ENCODE measurements at regions not wholly inside any gene's neighbourhood (a gene's known extent, or its start where the extent isn't known, plus 50 kb on each side); places are given as distances from the start of the nearest gene placed in this dataset.

DNA sequence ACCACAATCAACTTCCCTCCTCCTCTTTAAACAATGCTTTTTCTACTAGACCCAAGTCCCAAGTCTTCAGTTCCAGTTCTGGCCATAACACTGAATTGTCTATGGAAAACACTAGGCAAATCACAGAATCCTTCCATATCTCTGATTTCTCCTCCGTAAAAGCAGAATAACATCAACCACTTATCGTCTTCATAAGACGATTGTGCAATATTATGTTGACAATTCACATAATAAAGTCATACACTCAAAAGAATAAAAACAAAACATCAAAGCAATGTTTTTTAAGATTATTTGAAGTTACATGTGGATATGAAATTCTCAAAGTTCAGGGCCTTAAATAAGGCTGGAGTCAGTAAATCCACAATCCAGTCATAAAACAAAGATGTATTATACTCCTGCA, 84.4 kb downstream of the MTERF1 start:
- Histone ChIP-seq H3K27ac (no peak overlapping the region), H3K4me3 (no peak overlapping the region), H3K4me2 (no peak overlapping the region), H3K27me3 (no peaks in the 10 kb centered on the region), H3K9ac (no peak overlapping the region), H4K20me1 (no peaks in the 10 kb centered on the region), H3K4me1 (no peaks in the 10 kb centered on the region), H3K36me3 (no peaks in the 10 kb centered on the region), H3K9me3 (0 out of 2 replicates have a peak, but pooled peaks cover 5% of the 10 kb centered on the region)
- no peak for TF ChIP-seq Cebpa-rat (IDR thresholded peaks at IDR 0.05)

DNA sequence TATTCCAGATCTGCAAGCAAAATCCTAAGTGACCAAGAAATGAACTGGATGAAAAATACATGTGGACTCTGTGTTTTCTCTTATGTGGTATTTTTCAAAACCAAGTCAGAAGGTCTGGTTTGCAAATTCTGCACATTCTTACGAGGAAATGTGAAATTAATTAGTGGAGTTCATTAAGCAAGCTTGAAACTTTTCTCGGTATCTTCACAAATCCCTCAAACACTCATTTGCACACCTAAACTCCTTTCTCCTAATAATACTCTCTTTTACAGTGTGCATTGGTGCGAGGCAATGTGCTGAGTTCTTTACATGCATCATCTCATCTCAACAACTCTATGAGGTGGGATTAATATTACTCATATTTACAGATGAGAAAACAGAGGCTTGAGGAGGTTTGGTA, 82.1 kb downstream of the MTERF1 start:
- Histone ChIP-seq H4K20me1 (no peaks in the 10 kb centered on the region), H3K27me3 (no peaks in the 10 kb centered on the region), H3K36me3 (no peaks in the 10 kb centered on the region), H3K4me1 (no peaks in the 10 kb centered on the region), H3K4me2 (no peak overlapping the region), H3K9me3 (no peaks in the 10 kb centered on the region), H3K4me3 (no peak overlapping the region), H3K9ac (no peak overlapping the region), H3K27ac (no peak overlapping the region)
- no peak for TF ChIP-seq Cebpa-rat (IDR thresholded peaks at IDR 0.05)

DNA sequence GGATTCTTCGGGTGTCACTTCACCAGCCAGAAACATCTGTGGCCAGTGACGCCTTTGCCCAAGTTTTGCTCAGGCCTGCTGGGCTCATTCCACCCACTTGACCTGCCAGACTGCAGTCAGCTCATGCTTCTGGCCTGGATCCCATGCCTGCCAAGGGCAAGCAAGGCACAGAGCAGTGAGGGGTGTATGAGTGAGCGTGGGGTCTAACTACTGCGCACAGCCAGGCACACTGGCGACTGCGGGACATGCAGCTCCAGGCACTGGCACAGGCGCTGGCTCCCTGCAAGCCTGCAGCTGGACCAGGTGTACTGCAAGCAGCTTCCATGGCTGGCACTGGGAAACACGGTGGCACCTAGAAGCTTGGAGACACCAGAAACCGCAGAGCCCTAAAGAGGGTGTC, 80.1 kb downstream of the MTERF1 start:
- Histone ChIP-seq H3K9me3 (no peaks in the 10 kb centered on the region), H3K4me2 (no peak overlapping the region), H3K4me1 (no peaks in the 10 kb centered on the region), H3K27ac (no peak overlapping the region), H3K9ac (no peak overlapping the region), H3K36me3 (no peaks in the 10 kb centered on the region), H4K20me1 (no peaks in the 10 kb centered on the region), H3K27me3 (no peaks in the 10 kb centered on the region), H3K4me3 (no peak overlapping the region)
- TF ChIP-seq Cebpa-rat (IDR thresholded peaks at IDR 0.05): no peak

DNA sequence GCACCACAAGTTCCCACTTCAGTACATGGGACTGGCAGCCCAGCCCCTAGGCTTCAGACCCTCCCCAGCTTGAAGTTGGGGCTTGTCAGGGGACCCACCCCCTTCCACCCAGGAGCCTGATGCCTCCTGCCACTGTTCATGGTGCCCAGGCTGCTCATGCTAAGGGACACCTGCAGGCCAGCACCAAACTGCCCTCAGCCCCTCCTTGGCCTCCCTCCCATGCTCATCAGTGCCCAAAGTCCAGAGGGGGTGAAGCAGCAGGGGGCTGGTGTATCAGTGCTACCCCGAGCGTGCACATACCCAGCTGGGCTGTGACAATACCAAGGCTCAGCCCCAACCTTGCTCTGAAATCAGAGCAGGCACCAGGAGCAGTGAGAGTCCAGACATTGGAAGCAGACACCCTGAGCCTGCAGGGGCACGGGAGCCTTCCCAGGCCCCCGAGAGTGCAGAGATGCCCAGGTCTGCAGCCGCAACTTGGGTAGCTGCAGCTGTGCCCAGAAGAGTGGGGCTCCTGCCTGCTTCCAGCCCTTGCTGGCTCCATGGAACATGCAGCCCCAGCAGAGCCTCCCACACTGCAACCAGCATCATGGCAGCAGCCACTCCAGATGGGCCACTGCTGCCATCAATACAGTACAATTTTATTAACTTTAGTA, 79.0 kb downstream of the MTERF1 start:
- no peak overlapping the region for H3K4me2 ChIP-seq
- H3K9ac ChIP-seq: no peak overlapping the region
- no peaks in the 10 kb centered on the region for H4K20me1 ChIP-seq
- no peaks in the 10 kb centered on the region for H3K9me3 ChIP-seq
- H3K36me3 ChIP-seq: no peaks in the 10 kb centered on the region
- H3K4me1 ChIP-seq: no peaks in the 10 kb centered on the region
- H3K27me3 ChIP-seq: no peaks in the 10 kb centered on the region
- no peak overlapping the region for H3K27ac ChIP-seq
- H3K4me3 ChIP-seq: no peak overlapping the region
- TF ChIP-seq Cebpa-rat (IDR thresholded peaks at IDR 0.05): no peak

DNA sequence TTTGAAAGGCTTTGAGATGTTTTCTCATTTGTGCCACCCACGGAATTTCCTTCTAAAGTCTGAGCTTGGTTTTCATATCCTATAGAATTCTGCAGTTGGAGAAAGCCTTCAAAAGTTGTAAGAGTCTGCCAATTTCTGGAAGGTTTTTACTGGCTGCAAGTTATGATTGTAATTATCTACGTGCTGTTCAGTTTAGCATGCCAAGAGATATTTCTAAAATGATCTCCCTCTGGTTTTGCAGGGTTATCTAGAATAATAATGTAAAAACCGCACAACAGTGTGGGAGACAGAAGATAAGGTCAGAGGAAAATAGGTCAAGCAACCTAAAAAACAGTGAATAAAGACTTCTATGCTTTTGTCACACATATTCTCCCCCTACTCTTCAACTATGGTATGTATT, 69.3 kb downstream of the MTERF1 start:
- H3K9me3 ChIP-seq: no peaks in the 10 kb centered on the region
- H3K36me3 ChIP-seq: no peaks in the 10 kb centered on the region
- no peak for TF ChIP-seq Cebpa-rat (IDR thresholded peaks at IDR 0.05)
- peaks cover 5% of the 10 kb centered on the region; the same call in 1 of the 2 replicates for H3K4me1 ChIP-seq
- H3K27me3 ChIP-seq: no peaks in the 10 kb centered on the region
- H3K27ac ChIP-seq: no peak overlapping the region
- H3K9ac ChIP-seq: no peak overlapping the region
- no peak overlapping the region for H3K4me2 ChIP-seq
- no peaks in the 10 kb centered on the region for H4K20me1 ChIP-seq
- no peak overlapping the region for H3K4me3 ChIP-seq

DNA sequence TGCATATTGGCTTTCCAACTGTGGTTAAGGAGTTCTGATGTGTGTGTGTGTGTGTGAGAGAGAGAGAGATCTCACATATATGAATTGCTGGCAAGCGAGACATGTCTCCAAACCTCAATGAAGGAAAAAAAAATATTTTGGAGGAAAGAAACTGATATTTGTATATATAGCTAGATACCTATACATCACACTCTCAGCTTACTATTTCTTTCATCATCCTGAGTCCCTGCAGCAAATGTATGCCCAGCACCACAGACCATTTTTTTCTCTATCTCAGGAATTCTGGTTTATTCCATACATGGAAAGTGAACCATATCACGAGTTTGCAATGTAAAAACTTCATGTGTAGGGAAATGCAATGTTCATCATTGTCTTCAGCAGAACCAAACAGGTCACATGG, 68.9 kb downstream of the MTERF1 start:
- H3K36me3 ChIP-seq: no peaks in the 10 kb centered on the region
- no peaks in the 10 kb centered on the region for H3K9me3 ChIP-seq
- no peaks in the 10 kb centered on the region for H3K27me3 ChIP-seq
- no peak overlapping the region for H3K27ac ChIP-seq
- H3K4me2 ChIP-seq: no peak overlapping the region
- peaks cover 5% of the 10 kb centered on the region; the same call in 1 of the 2 replicates for H3K4me1 ChIP-seq
- no peak overlapping the region for H3K4me3 ChIP-seq
- no peaks in the 10 kb centered on the region for H4K20me1 ChIP-seq
- no peak overlapping the region for H3K9ac ChIP-seq
- no peak for TF ChIP-seq Cebpa-rat (IDR thresholded peaks at IDR 0.05)

DNA sequence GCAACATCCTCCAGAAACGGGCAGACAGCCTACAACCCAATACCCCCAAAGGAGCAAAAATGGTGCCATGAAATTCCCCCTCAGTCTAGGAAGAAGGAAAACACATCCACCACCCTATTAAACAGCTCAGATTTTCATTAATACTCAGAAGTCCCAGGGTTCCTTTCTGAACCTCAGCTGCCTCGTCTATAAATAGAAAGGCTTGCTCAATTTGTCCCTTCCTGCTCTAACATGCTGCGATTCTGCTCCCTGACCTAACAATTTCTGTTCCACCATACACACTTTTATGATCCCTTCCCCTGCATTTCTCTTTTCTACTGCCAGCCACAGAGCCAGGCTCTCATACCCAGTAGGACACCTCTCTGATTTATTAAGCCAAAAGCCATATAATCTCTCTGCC, 68.1 kb downstream of the MTERF1 start:
- H3K4me2 ChIP-seq: no peak overlapping the region
- peaks cover 5% of the 10 kb centered on the region; the same call in 1 of the 2 replicates for H3K4me1 ChIP-seq
- TF ChIP-seq Cebpa-rat (IDR thresholded peaks at IDR 0.05): no peak

DNA sequence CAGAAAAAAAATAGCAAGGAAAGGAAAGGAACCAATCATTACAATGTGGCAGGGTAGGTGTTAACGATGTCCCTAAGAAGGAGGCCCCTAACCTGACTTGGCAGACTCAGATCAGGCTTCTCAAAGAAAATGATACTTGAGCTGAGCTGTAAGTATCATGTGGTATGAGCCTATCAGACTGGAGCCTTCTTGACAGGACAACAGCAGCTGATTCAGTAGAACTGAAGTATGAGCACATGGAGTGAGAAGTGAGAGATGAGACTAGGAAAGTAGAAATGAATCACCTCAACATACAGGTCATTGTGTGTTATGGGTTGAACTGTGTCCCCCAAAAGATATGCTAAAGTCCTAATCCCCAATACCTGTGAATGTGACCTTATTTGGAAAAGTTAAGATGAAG, 66.3 kb downstream of the MTERF1 start:
- Histone ChIP-seq H4K20me1 (no peaks in the 10 kb centered on the region), H3K9me3 (no peaks in the 10 kb centered on the region), H3K27ac (no peak overlapping the region), H3K27me3 (no peaks in the 10 kb centered on the region), H3K36me3 (no peaks in the 10 kb centered on the region), H3K9ac (no peak overlapping the region), H3K4me2 (no peak overlapping the region), H3K4me3 (no peak overlapping the region), H3K4me1 (peaks cover 5% of the 10 kb centered on the region; the same call in 1 of the 2 replicates)
- no peak for TF ChIP-seq Cebpa-rat (IDR thresholded peaks at IDR 0.05)

More for the DNA sequence above, 68.1 kb downstream of the MTERF1 start:
- Histone ChIP-seq H3K9me3 (no peaks in the 10 kb centered on the region), H3K4me3 (no peak overlapping the region), H3K9ac (no peak overlapping the region), H4K20me1 (no peaks in the 10 kb centered on the region), H3K36me3 (no peaks in the 10 kb centered on the region), H3K27ac (no peak overlapping the region), H3K27me3 (no peaks in the 10 kb centered on the region)

All from BLaER1 (cell line).